Mesodermal cell (in vitro differentiated cells): ENCODE measurements at regions not wholly inside any gene's neighbourhood (a gene's known extent, or its start where the extent isn't known, plus 50 kb on each side); places are given as distances from the start of the nearest gene placed in this dataset.
"Not testable (repeated sequence)": the region's sequence is repeated elsewhere in the genome, so short reads cannot be mapped to it uniquely, and the experiment has no call there.

Experiments used
- H3K27ac ChIP-seq: 2 replicates; pipeline ENCODE4 v1.7.0; 2013; ENCODE audit warnings: mild to moderate bottlenecking, low read depth, low read length, moderate library complexity; ENCODE audit not compliant: severe bottlenecking
- H3K36me3 ChIP-seq: 2 replicates; pipeline ENCODE4 v1.7.1; 2013; ENCODE audit warnings: mild to moderate bottlenecking, low read length, moderate library complexity; ENCODE audit not compliant: control insufficient read depth, insufficient read depth
- H3K4me1 ChIP-seq: one replicate; pipeline ENCODE4 v1.7.1; 2013; ENCODE audit warnings: mild to moderate bottlenecking, low read length; ENCODE audit not compliant: insufficient read depth, control insufficient read depth, poor library complexity, severe bottlenecking
- H3K4me3 ChIP-seq: 2 replicates; pipeline ENCODE4 v1.7.0; 2013; ENCODE audit warnings: low read length, control low read depth, mild to moderate bottlenecking; ENCODE audit not compliant: insufficient read depth, poor library complexity, severe bottlenecking; ENCODE audit errors: extremely low read depth
- H3K9me3 ChIP-seq: 2 replicates; pipeline ENCODE4 v1.7.1; 2013; ENCODE audit warnings: mild to moderate bottlenecking, low read length, moderate library complexity; ENCODE audit not compliant: control insufficient read depth
- WGBS, 2 experiments: methylation state at CpG; one replicate each; pipeline ENCODE4 v1.1.5; 2013; ENCODE audit warnings: missing lambda C conversion rate in 2 of 2; ENCODE audit not compliant: insufficient coverage in 2 of 2; 5-methylcytosine and 5-hydroxymethylcytosine counted together

- no peaks in the 10 kb centered on the region for H3K36me3 ChIP-seq
- no CpG with 5 or more reads among the region's 1 CpG for WGBS, 2 experiments
- no peak overlapping the region for H3K4me3 ChIP-seq
- H3K9me3 ChIP-seq, result no peaks in the 10 kb centered on the region
- H3K27ac ChIP-seq, result no peak overlapping the region
- no peaks in the 10 kb centered on the region for H3K4me1 ChIP-seq
Measured at GRCh38 chr6:811191-811590, 118.3 kb upstream of the EXOC2 start.

- 92% methylated on average over 10 of the region's 10 CpGs for WGBS, 2 experiments
Measured at GRCh38 chr6:804771-805170, 111.8 kb upstream of the EXOC2 start.

DNA sequence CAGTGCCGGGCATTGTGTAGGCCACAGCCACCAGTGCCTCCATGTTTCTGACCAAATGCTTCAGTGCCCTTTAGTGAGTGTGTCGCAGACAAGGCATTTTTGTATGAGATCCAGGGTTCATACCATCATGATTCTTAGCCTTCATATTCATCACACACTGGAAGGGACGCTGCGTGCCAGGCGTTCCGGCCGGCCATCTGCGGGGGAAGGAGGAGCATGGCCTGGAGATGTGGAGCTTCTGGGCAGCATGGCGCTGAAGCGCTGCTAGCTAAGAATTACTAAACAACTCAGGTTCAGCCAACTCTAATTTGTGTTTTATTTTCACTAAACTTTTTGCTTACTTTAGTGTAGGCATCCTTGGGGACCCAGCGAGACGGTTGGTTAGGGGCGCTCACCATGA is 111.4 kb upstream of the EXOC2 start:
- no peak overlapping the region for H3K27ac ChIP-seq
- 92 to 93% methylated on average over 7 to 11 of the region's 13 CpGs for WGBS, 2 experiments
- no peaks in the 10 kb centered on the region for H3K9me3 ChIP-seq
- no peaks in the 10 kb centered on the region for H3K4me1 ChIP-seq
- no peaks in the 10 kb centered on the region for H3K36me3 ChIP-seq
- H3K4me3 ChIP-seq, result no peak overlapping the region

More at GRCh38 chr6:804771-805170, 111.8 kb upstream of the EXOC2 start:
- Histone ChIP-seq H3K4me1 (no peaks in the 10 kb centered on the region), H3K9me3 (no peaks in the 10 kb centered on the region), H3K27ac (no peak overlapping the region), H3K36me3 (no peaks in the 10 kb centered on the region), H3K4me3 (no peak overlapping the region)

GRCh38 chr6:803191-803977 is 110.4 kb upstream of the EXOC2 start:
- Histone ChIP-seq H3K4me1 (no peaks in the 10 kb centered on the region), H3K9me3 (no peaks in the 10 kb centered on the region), H3K27ac (no peak overlapping the region), H3K36me3 (no peaks in the 10 kb centered on the region), H3K4me3 (no peak overlapping the region)
- WGBS, 2 experiments, result 84% methylated on average over 9 to 10 of the region's 11 CpGs

GRCh38 chr6:802701-803100 is 109.8 kb upstream of the EXOC2 start:
- H3K9me3 ChIP-seq, result no peaks in the 10 kb centered on the region
- H3K27ac ChIP-seq, result no peak overlapping the region
- H3K36me3 ChIP-seq, result no peaks in the 10 kb centered on the region
- 88 to 98% methylated on average over 4 to 7 of the region's 9 CpGs for WGBS, 2 experiments
- no peaks in the 10 kb centered on the region for H3K4me1 ChIP-seq
- no peak overlapping the region for H3K4me3 ChIP-seq

DNA sequence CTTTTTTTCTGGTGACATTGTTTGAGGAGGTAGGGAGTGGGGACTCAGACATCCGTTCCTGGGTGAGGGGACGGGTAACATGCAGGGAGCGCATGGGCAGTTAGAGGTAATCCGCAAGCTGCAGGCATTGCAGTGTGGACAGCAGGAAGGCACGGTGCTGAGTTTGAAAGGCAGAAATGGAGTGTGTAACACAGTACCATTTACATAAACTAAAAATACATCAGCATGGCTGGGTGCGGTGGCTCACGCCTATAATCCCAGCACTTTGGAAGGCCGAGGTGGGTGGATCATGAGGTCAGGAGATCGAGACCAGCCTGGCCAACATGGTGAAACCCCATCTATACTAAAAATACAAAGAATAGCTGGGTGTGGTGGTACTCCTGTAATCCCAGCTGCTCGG is 109.3 kb upstream of the EXOC2 start:
- not testable (repeated sequence) for H3K36me3 ChIP-seq

GRCh38 chr6:799769-800168 is 106.8 kb upstream of the EXOC2 start:
- 78 to 88% methylated on average over 5 to 6 of the region's 6 CpGs for WGBS, 2 experiments
- Histone ChIP-seq H3K4me1 (no peaks in the 10 kb centered on the region), H3K27ac (no peak overlapping the region), H3K4me3 (no peak overlapping the region), H3K9me3 (no peaks in the 10 kb centered on the region), H3K36me3 (no peaks in the 10 kb centered on the region)

More for the DNA sequence above, 109.3 kb upstream of the EXOC2 start:
- H3K4me1 ChIP-seq, H3K27ac ChIP-seq, H3K9me3 ChIP-seq, H3K4me3 ChIP-seq: not testable (repeated sequence)
- 87 to 90% methylated on average over 2 to 4 of the region's 10 CpGs for WGBS, 2 experiments

DNA sequence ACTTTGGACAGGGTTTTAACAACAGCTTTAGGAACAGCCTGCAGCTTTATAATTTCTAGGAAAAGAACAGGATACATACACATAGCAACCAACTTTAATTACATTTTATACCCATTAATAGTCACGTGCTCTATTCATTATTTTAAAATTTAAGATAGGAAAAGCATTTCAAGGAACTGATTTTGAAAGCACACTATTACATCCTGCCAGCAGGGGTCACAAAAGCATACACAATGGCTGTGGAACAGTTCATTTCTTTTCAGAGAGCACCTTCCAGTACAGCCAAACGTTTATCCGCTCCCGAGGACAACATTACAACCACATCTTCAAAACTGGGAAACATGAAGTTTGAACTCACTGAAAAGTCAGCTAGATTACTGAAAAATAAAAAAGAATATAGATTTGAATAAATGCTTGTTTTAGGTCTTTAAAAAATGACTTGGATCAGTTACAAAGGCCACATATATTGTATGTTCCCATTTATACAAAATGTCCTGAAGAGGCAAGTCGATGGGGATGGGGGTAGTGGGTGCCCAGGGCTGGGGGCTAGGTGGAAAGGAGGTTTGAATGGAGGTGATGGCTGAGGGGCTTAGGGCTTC is 104.6 kb upstream of the EXOC2 start:
- no peaks in the 10 kb centered on the region for H3K36me3 ChIP-seq
- H3K4me3 ChIP-seq, result no peak overlapping the region
- 30% methylated on average over 3 of the region's 5 CpGs; no CpG with 5 or more reads in 1 of the 2 experiments for WGBS, 2 experiments
- no peaks in the 10 kb centered on the region for H3K9me3 ChIP-seq
- no peak overlapping the region for H3K27ac ChIP-seq
- H3K4me1 ChIP-seq, result no peaks in the 10 kb centered on the region

GRCh38 chr6:795046-795685 is 102.2 kb upstream of the EXOC2 start:
- 78 to 92% methylated on average over 2 to 4 of the region's 11 CpGs for WGBS, 2 experiments
- Histone ChIP-seq H3K9me3 (no peaks in the 10 kb centered on the region), H3K36me3 (no peaks in the 10 kb centered on the region), H3K4me3 (no peak overlapping the region), H3K4me1 (no peaks in the 10 kb centered on the region), H3K27ac (no peak overlapping the region)

GRCh38 chr6:793261-793660 is 100.3 kb upstream of the EXOC2 start:
- 89 to 96% methylated on average over 9 to 12 of the region's 13 CpGs for WGBS, 2 experiments
- H3K9me3 ChIP-seq, result no peaks in the 10 kb centered on the region
- no peaks in the 10 kb centered on the region for H3K36me3 ChIP-seq
- no peak overlapping the region for H3K27ac ChIP-seq
- H3K4me3 ChIP-seq, result no peak overlapping the region
- H3K4me1 ChIP-seq, result no peaks in the 10 kb centered on the region

DNA sequence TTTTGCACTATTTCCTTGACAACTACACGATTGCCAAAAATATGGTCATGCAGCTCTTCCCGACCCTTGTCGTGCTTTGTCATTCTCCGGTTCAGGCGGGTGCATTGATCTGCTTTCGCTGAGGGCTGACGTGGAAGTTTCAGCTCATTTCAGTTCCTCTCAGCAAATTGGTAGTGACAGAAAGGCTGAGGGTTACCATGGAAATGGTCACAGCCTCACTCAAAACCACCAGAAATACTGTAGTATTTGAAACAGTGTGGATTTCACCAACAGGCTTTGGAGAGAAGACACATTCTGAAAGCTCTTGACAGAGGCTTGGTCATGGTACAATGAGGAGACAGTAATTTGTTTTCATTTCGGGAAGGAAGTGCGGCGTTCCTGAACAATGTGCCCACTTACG is 99.7 kb upstream of the EXOC2 start:
- WGBS, 2 experiments, result 91 to 92% methylated on average over 7 to 9 of the region's 11 CpGs
- H3K36me3 ChIP-seq, result no peaks in the 10 kb centered on the region
- H3K9me3 ChIP-seq, result no peaks in the 10 kb centered on the region
- H3K4me1 ChIP-seq, result no peaks in the 10 kb centered on the region
- no peak overlapping the region for H3K4me3 ChIP-seq
- no peak overlapping the region for H3K27ac ChIP-seq
